GM19240 (cell line): ENCODE measurements at regions not wholly inside any gene's neighbourhood (a gene's known extent, or its start where the extent isn't known, plus 50 kb on each side); places are given as distances from the start of the nearest gene placed in this dataset.
"Not testable (repeated sequence)": the region's sequence is repeated elsewhere in the genome, so short reads cannot be mapped to it uniquely, and the experiment has no call there.

Source experiments
- DNase-seq: peaks from one replicate; pipeline ENCODE4 v3.0.0; 2011; ENCODE audit warnings: low spot score; ENCODE audit not compliant: insufficient read length

DNA sequence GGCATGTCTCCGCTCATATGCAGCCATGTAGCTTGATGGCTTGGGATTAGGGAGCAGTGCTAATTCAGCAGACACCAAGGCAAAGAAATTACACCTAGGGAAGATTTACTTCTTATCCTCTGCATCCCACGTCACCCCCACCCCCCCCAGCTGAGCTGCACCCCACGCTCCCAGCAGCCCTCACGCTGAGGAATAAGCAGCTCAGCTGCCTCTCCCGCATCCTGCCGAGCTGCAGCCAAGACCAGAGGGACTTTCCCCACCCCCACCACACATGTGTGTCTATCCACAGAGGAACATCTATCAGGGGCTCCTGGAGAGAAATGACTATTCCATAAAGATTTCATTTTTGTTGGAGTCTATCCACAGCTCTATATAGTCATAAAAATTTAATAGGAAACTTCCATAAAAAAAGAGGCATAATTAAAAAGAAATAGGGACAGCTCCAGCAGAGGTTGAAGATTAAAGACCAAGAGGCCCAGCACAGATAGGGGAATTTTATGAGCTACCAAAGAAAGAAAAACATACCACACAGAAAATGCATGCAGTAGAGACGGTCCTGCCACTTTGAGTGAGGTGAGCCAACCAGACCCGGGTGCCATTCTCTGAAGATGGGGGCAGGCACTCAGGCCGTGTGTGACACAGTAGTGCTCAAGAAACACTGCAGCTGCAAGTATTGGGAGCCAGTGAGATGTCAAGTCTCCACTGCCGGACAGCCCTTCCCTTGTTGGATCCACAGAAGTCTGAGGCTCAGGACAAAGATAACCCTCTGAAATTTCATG, 274.8 kb downstream of the BCL2L11 start:
- DNase-seq, result not testable (repeated sequence)

DNA sequence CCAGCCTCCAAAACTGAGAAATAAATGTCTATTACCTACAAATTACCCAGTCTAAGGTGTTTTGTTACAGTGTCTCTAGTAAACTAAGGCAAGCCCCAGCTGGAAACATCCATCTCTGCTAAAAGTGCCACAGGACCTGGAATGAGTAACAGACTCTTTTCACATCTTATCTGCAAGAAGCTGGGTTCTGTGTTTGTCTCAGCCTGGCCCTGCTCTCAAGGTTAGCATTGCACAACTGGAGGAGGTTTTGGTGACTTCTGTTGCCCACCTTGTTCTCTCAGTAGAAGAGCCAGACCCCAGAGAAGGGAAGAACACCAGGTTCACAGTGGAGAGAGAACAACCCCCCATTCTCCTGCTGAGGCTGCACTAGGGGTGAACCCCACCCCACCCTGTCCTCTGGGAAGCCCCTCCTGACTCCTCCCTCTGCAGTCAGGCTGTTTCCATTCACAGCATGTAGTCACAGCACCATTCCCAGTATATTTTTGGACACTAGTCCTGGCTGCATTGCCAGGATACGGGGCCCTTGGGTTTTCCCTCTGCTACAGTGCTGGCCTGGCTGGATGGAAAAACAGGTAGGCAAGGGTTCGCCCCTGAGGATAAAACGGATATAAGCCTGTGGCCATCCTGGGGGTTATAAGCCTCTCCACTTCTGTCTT, 280.0 kb downstream of the BCL2L11 start:
- DNase-seq, result not testable (repeated sequence)

DNA sequence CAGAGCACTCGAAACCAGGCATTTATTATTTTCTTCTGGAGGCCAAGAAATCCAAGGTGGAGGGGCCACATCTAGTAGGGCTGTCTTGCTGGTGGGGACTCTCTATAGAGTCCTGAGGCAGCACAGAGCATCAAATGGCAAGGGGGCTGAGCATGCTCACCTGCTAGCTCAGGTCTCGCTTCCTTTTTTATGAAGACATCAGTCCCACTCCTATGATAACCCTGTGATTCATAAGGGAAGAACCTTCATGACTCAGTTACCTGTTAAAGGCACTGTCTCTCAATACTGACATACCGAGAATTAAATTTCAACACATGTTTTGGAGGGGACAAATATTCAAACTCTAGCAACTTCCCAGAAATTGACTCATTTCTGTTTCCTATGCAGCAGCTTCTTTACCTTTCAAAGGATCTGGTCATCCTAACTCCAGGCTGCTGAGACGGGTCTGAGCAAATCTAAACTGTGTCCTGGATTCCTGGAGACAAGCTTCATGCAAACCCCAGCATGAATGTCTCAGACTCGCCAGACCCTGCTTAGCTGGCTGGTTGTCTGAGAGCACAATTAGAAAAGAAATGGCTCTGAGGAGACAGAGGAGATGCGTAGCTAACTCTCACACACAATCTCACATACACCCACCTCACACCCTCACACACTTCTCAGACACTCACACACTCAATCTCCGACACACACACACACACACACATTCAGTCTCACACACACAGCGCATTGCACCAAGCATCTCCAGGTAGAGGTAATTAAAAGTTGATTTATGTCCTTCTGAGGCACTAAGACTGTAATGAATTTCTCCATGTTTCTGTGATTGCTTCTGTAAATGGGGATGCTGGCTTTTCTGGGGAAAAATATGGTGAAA, 280.8 kb downstream of the BCL2L11 start:
- DNase-seq, result not testable (repeated sequence)

DNA sequence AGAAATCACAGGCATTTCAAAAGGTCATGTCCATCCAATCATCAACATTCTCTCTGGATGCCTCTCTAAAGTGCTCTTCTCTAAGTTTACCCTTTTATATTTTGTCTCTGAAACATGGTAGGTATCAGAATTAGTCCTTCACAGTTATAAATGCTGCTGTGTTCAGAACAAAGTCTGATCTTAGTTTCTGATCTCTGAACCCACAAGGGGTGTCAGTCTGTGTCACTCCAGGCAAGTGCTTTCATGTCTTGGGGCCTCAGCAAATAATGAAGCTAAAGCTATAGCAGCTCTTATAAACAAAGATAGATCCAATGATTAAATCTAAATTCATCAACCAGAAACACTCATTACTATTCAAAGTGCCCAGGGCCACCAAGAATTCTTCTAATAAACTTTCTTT, 281.7 kb downstream of the BCL2L11 start:
- not testable (repeated sequence) for DNase-seq

DNA sequence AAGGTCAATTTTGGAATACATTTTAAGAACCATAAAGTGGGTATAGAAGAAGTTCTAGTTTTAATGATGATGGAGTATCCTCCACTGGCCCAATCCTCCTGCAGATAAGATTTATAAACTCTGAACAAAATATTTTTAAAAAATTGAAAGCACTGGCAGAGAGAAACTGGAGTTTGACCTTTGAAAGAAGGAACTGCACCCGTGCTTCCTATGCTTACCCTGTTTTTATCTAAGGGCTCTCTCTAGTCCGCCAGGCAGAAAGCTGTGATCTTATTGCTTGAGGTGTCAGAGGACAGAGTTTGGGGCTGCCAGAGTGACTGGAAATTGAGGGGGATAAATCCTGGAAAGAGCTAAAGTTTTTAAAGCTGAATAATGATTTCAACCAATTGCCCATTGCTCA, 282.6 kb downstream of the BCL2L11 start:
- DNase-seq, result not testable (repeated sequence)

DNA sequence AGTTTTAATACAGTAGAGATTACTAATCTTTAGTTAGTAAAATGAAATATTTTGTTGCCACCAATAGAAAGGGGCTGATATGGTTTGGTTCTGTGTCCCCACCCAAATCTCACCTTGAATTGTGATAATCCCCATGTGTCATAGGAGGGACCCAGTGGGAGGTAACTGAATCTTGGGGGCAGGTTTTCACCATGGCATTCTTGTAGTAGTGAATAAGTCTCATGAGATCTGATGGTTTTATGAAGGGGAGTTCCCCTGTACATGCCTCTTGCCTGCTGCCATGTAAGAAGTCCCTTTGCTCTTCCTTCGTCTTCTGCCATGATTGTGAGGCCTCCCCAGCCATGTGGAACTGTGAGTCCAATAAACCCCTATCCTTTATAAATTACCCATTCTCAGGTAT, 285.9 kb downstream of the BCL2L11 start:
- not testable (repeated sequence) for DNase-seq

DNA sequence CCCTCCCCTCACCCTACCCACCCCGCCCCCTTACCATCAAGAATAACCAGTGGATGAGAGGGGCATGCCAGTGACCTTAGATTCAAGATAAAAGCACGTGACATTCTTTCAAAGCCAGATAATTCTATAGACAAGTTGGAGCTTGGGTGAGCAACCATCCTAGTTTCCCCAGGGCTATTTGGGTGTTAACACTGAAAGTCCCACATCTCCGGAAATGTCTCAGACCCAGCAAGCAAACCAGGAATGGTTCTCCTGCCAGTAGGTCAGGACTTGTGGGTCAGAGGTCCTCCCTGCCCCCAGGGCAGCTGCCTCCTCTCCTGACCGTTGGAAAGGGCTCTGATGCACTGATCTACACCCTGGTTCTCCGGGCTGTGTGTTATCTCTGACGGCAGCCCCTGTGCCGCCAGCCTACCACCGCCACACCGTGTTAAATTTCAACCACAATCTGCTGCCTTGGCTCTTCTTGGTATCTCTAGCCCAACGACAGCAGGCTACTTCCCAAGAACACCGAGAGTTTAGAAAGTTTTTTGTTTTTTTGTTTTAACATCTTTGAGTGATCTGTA, 287.0 kb downstream of the BCL2L11 start:
- DNase-seq, result not testable (repeated sequence)

DNA sequence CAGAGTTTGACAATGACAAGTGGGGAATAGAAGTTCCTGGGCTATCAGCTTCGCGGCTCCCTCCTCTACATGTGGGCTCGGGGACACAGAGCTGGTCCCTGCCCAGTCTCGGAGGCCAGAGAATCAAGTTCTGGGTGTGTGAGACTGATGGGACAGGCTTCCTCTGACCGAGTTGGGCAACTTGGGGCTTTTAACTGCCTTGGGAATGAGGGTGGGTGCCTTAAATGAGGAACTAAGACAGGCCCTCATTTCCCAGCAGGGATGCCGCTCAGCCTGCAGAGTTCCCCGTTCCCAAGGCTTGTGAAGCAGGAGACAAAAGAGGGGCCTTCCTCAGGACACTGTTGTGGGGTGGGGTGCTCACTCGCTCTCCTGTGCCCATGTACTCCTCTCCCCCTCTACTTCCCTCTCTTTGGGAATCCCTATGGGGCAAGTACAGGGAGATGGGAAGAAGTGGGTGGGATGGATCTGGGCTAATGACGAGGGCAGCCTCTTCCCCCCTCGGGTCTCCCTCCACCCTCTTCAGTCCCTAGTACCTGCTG, 290.2 kb downstream of the BCL2L11 start:
- DNase-seq, result not testable (repeated sequence)

DNA sequence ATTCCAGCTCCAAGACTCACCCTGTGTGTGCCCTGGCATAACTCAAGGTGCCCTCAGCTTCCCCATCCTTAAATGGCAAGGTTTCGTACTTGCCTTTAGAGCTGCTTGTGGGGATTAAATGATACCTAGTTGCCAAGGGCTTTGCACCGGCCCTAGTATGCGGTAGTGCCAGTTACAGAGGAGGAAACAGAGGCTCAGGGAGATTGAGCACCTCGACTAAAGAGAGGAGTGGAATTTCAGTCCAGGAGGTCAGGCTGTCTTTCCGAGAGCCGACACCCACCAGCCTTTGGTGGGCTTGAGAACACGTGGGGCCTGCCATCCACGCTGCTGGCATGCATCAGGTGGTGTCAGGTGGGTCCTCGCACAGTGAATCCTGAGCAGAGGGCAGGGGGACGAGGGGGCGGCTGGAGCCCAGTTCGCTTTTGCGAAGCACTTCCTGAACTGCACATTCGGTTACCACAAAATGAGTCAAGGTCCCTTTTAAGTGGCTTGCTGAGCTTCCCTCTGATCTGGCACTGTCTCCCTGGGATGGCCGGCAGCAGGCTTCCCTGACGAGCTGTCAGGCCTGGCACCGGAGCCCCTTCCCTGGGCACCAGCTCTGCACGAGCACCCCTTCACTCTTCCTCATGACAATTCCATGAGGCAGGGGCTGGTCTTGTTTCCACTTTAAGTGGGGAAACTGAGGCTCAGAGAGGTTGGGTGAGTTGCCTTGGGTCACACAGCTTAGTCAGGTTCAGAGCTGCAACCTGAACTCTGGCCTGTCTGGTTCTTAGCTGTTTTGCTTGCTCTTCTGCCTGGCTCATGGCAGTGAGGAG, 291.4 kb downstream of the BCL2L11 start:
- not testable (repeated sequence) for DNase-seq

DNA sequence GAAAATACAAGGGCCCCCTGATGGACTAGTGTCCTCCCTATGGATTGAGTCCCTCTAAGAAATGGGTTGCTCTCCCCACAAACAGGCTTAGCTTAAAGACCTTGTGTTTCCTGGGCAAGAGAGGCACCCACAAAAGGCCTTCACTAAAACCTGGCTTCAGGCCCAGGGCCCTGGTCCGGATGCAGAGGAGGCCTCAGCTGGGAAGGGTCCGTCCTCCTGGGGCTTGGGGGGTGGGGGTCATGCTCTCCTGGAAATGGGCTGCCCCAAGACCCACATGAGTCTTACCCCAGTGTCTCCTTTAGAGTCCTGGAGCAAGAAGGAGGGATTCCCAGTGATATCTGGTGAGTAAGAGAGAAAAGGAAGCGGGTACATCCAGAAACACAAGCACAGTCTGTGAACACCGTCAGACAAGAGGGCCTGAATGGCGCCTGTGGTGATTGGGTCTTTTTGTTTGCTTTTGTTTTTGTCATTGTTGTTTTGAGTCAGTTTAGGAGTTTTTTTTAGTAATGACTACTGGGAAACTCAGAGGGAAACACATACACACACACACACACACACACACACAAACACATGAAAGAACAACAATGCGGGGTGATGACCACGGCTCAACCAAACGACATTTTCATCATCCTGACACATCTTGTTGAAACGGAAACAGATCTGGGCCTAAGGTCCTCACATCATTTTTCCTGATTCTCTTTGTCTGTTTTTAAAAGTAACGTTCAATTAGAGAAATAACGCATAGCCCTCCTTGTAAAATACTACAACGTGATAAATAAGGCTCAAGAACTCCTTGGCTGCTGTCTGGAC, 292.3 kb downstream of the BCL2L11 start:
- DNase-seq, result not testable (repeated sequence)

DNA sequence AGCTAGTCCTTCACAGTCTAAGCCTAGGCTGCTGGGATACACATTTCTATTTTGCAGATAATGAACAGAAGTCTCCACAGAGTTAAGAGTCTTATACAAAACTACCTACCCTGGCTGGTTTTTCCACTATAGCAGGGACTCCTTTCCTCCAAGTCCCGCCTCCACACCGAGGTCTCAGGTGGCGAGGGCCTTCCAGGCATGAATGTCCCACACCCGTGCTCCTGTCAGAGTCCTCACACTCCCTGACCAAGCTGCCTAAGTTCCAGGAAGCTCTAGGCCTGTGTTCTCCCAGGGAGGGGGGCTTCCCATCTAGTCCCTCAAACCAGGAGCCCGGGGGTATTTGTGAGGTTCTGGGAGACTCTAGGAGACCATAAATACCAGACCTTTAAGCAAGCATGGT, 293.2 kb downstream of the BCL2L11 start:
- not testable (repeated sequence) for DNase-seq

DNA sequence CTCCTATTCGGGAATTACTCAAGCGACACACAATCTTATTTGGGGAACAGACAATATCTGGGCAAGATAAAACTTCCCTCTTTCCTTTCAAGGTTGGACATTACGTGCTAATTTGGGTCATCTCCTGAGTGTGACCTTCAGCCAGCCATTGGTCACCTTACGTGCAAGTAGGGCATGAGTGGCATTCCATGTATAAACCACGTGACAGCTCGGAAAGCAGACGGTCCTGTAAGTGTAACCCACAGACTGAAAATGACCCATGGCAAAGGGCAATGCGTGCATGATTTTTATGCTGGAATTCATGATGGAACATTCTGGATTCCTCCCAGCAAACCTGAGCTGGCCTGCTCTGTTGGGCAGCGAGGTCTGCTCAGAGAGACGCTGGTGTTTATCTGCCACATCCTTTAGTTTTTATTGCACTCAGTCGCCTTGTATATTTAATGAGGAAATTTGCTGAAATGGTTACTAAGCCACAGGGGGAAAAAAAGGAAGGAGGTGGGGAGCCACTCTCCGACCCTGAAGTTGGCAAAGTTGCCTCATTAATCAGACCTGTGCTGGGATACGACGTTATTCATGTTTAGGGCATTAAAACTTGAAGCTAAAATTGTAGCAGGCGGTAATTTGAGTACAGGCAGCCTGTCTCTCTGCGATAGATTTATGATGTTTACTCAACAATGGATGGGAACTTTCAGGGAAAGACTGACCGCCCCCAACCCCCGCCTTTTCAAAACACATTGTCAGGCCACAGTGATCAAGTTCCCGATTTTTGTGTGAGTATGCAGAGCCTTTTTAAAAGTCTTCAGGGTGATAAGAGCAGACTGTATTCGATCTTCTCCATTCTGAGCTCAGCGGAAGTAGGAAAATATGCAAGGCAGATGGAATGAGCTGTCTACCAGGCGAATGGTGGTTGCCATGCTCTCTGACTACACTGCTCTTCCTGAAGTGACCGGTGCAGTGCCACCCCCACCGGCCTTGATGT, 295.3 kb downstream of the BCL2L11 start:
- not testable (repeated sequence) for DNase-seq

DNA sequence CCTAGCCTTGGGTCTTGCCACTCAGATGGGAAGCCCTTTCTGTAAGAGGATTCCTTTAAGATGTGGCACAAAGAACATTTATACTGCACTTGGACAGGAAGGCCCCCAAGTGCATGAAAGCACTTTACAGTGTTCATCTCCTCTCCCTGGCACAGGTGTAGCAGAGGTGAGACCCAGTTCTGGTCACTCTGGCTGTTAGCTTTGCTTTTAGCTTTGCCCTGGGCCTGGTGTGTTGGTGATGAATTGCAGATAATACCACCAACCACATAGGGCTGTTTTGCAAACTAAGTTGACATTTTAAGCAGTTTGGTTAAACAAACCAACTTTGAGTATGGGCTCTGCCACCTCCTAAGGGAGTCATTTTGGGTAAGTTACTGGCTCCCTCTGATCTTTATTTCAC, 296.3 kb downstream of the BCL2L11 start:
- not testable (repeated sequence) for DNase-seq

DNA sequence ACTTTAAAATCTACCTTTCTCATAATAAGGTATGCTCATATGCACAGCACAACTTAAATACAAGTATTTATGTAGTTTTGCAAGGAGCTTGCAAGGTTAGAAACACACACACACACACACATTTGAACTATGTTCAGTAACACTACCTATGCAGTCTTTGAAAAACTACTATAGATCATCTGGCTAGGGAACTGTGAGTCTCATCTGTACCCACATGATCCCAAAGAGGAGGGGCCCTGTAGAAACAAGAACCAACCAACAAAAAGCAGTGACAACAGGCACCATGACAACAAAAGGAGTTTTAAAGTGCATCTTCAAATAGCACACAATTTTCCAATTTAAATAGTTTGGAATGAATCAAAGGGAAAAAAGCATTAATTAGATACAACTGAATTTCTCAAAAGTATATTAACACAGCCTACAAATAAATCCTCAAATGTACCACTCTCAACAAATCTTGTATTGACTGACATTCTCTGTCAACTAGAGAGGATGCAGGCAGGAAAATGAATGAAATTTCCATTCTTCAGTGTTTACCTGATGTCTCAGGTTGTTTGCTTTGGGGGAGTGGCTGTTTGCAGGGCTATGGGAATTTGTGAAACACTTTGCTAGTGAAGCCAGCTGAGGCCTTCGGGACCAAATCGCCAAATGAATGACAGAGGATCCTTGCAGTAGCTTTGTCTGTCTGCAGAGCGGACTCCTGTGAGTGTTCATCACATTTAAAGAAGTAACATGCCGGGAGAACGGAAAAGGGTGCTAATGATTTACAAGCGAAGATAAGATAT, 297.6 kb downstream of the BCL2L11 start:
- DNase-seq, result not testable (repeated sequence)

DNA sequence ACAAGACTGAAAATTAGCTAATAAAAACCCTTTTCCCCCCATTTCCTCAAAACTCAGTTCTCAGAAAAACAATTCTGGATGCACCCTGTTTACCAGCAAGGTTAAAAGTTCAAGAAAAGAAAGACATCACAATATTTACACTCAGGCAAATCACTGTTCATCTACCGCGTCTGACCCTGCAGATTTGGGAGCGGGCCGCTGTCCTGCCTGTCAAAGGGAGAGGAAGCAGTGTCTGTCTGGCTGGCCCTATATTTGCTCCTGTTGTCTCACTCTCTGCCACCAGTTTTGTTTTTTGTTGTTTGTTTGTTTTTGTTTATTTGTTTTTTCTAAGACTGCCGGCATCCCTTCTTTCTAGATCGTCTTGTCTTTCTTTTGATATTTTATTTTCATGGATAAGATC, 299.4 kb downstream of the BCL2L11 start:
- not testable (repeated sequence) for DNase-seq

DNA sequence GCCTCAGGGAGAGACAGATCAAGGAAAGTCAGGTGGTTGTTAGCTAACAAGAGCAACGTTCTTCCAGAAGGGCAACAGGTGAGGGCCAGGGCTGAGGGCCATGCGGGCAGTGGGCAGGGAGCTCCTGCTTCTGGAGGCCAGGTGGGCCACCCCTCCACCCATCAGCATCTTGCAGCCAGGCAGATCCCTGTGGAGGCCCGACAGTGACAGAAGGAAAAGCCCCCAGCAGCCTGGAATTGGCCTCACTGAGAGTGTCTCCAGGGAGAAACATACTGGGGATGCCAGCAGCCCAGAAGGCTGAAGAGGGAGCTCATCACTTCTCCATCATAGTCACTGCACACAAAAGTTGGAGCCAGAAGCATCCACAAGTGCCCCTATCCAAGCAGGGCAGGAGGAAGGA, 300.1 kb downstream of the BCL2L11 start:
- DNase-seq, result not testable (repeated sequence)

DNA sequence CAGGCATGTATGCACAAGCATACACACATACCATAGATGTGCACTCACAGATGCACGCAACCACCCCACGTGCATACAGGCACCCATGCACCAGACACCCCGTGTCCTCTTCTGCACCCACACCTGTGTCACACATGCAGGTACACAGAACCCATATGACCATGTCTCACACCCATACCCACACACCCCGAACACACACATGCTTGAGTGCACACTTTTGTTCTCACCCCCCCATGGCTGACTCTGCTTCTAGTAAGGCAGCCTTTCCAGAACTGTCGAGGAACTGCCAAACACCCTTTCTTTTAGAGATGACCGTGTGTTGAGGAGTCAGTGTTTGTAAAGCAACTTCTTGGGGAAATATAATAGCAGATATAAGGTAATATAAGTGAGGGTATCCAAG, 301.2 kb downstream of the BCL2L11 start:
- not testable (repeated sequence) for DNase-seq
